ENCODE measurements at regions not wholly inside any gene's neighbourhood (a gene's known extent, or its start where the extent isn't known, plus 50 kb on each side); places are given as distances from the start of the nearest gene placed in this dataset.

DNA sequence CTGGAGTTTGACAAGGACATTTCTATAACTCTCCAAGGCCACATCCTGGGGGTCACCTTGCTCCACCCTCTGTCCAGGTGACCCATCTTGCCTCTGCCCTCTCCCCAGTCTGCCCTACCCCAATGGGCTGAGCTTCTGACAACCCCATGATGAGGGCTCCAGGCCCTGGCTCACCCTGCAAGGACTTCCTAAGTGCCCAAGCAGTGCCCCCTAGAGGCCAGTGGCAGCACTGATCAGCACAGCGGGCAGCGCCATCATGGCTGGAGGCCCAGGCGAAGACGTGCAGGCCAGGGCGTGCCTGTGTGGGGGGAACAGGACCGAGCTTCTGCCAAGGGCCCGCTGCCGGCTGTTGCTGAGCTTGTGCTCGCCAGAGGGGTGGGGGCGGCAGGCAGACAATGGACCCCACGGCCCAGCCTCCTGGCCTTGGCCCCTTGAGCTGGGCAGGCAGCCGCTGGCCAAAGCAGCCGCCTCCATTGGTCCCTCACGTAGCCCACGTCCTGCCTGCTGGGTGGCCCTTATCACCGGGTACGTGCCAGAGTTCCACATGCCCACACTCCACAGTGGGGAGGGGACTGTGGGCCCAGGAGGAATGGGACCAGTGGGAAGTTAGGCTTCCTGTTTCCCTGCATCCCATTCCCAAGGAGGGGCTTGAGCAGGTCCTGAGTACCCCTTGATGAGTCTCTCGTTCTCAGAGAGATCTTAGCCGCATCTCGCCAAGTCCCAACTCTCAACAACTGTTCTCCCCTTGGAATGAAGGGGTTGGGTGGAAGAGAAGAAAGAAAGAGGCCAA, 64.3 kb downstream of the MRPL14 start:
- DNase-seq (ENCODE audit: low read depth): no peak

DNA sequence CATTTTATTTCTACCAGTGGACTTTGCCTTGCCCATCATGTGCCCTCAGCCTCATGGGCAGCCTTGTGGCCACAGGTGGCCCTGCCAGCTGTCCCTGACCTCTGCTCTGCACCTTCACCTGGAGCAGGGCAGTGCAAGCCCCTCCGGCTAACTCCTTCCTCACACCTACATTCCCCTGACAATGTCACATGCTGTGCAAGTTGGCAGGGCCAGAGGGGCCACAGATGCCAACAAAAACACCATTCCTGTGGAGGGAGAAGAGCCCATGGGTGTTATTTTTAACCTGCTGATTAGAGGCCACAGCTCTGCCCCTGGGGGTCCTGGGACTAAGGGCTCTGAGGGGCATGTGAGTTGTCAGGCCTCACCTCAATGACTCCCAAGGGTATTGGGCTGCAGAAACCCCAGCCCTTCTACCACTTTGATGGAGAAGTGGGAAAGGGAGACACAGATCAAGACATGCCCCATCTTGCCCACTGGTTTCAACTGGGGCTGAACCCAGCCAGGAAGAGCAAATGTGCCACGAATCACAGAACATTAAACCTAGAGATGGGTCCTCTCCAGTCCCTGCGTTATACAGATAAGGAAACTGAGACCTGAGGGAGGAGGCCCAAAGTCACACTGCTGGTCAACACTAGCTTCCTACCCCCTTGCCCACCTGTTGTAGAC, 65.0 kb downstream of the MRPL14 start:
- no peak for DNase-seq (ENCODE audit: low read depth)

GRCh38 chr6:44061375-44062104, 65.7 kb downstream of the MRPL14 start:
- DNase-seq (ENCODE audit: low read depth): peak; percentile 75

DNA sequence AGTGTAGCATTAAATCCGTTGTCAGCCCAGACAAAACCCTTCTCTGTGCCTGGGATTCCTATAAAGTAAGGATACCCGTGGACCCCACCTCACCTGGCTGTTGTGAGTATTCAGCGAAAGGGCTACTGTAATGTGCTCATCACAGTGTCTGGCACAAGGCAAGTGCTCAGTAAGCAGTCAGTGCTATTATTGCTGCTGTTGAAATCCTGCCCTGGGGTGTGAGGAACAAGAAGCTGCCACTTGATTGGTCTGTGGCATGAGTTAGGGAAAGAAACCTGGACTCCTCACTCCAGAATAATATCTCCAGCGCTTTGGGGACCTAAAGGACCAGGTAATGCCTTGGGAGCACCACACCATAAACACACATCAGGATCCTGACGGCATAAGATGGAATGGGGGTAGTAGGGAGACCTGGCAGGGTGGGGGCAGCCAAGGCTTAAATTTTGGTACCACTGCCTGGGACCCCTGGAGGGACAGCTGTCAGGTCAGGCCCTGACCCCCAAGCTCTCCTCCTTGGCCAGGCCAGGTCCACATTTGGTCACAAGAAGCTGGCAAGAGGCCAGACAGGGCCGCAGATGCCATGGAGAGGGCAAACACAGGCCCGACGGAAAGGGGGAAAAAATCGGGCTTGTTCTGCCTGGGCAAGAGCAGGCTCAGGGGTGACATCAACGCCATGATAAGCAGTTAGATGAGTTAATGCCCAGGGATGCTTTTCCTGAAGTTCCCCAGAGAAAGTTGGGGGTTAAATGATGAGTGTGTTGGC, 66.5 kb downstream of the MRPL14 start:
- no peak for DNase-seq (ENCODE audit: low read depth)

DNA sequence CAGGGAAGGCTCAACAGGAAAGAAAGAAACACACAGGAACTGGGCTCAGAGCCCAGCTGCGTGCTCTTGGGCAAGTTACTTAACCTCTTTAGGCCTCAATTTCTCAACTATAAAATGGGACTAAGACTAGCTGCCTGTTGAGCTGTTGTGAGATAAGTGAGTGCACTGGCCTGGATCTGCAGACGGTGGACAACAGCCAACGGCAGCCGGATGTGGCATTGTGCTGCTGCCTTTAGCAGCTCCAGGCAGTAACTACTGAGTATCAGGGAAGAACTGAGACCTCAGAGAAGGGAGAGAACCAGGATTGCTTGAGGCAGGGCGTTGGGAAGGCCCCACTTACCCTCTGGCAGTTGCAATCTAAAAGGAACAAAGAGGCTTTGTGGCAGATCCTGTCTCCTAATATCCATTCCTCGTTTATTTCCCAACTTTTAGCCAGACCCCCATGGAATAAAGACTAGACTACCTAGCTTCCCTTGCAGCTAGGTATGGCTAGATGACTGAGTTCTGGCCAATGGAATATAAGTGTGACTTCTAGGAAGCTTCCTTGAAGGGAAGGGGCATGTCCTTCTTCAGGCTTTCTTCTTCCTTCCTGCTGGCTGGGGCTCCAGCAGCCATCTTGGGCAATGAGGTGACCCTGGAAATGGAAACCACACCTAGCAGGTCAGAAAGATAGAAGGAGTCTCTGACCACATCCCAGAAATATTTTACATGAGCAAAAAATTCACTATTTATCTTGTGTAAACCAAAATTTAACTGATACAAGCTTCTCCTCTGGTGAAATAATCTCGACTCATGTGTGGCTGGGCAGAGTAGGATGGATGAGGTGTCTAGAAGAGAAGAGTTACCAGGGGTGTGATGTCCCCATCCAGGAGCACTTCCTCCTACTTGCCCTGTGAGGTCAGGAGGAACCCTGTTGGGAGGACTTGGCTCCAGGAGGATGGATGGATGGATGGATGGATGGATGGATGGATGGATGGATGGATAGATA, 67.6 kb downstream of the MRPL14 start:
- DNase-seq (ENCODE audit: low read depth): peak; percentile 86

DNA sequence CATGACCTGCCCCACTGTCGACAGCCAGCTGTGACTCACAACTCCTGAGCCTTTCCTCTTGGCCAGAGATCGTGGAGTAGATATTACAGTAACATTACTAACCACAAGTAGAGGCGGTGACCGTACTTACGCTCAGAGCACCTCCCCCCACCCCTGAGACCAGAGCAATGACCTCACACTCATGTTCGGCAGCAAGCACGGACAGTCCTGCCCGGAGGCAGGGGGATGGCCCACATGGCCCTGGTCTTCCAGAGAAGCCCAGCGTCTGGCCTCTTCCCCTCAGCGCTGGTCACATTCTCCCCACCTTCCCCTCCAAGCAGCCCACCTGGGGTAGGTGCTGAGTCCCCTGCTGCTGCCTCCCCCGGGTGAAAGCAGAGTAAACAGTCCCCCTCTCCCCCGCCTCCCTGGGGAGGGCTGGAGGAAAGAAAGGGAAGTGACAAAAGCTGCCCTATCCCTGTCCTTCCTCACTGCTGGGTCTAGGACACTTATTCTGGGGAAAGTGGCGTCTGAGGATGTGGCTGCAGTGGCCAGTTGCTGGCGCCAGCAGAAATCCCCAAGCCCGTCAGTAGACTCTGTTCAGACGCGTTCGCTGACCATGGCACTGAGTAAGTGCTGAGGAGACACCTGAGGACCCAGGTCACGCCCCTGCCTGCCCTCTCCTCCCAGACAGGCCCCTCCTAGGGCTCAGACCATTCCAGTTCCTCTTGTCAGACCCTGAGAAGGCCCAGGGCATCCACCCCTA, 68.5 kb downstream of the MRPL14 start:
- peak; percentile 100 for DNase-seq (ENCODE audit: low read depth)

- DNase-seq (ENCODE audit: low read depth): peak; percentile 75
These were observed 69.2 kb downstream of the MRPL14 start for GRCh38 chr6:44057931-44058616.

DNA sequence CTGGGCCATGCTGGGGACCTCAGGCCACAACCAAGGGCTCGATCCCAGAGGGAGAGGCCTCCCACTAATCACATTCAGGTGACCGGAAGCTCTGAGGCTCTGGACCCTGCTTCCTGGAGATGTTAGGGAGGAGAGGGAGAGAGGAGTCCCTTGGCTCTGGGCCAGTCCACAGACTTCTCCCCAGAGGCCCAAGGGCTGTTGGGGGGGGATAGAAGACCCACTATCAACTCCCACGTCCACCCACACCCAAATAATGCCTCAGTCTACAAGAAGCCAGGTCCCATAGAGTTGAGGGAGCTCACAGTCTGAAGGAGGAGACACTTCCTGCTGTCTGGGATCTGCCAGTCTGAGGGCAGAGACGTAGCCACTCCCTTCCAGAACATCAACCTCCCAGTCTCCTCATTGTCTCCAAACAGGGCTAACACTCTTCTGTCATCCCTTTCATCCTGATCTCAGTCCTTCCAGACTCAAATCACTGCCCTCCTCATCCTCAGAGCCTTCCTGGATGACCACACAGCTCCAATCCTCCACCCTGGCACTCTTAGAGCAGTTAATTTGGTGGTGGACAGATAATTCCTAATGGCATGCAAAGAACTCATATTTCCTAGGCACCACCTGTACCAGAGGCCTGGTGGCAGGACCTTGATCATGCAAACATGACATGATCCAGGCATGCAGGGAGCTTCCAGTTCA, 69.9 kb downstream of the MRPL14 start:
- DNase-seq (ENCODE audit: low read depth): peak; percentile 33

- peak; percentile 58 for DNase-seq (ENCODE audit: low read depth)
These were observed 70.6 kb downstream of the MRPL14 start for GRCh38 chr6:44056392-44057237.

DNA sequence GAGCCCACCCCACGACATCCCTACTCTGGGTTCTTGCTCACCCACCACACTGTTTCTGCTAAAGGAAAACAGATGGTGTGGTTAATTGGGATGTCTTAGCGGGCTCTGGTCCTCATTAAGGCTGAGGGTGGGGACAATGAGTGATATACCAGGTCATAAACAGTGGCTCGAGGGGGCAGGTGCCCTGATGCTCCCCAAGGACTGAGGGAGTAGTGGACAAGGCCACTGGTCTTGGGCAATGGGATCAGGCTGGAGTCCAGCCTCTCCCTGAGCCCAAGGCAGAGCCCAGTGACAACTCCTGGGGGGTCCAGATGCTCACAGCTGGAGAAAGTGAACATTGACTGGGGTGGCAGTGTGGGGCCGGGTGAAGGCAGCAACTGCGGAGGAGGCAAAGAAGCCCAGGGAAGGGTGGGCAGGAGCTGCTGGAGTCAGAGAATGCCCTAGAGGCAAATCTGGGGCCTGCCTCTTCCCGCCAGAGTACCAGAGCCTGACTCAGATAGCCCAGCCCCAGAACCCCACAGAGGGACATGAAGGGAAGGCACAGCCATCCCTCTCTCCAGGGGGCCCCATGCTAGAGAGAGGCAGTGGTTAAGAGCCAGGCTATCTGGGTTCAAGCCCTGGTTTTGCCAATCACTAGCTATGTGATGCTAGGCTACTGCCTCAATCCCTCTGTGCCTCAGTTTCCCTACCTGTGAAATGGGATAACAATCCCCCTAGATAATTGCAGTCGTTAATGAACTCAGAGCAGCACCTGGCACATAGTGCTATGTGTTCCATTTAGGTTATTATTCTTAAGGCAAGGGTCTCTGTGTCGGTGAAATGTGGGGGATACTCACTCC, 72.3 kb downstream of the MRPL14 start:
- peak; percentile 93 for DNase-seq (ENCODE audit: low read depth)

GRCh38 chr6:44053760-44054556, 73.3 kb downstream of the MRPL14 start:
- peak; percentile 95 for DNase-seq (ENCODE audit: low read depth)

- DNase-seq (ENCODE audit: low read depth): no peak
These were observed 74.0 kb downstream of the MRPL14 start for GRCh38 chr6:44053106-44053756.

- peak; percentile 93 for DNase-seq (ENCODE audit: low read depth)
These were observed 74.7 kb downstream of the MRPL14 start for GRCh38 chr6:44052419-44053023.

DNA sequence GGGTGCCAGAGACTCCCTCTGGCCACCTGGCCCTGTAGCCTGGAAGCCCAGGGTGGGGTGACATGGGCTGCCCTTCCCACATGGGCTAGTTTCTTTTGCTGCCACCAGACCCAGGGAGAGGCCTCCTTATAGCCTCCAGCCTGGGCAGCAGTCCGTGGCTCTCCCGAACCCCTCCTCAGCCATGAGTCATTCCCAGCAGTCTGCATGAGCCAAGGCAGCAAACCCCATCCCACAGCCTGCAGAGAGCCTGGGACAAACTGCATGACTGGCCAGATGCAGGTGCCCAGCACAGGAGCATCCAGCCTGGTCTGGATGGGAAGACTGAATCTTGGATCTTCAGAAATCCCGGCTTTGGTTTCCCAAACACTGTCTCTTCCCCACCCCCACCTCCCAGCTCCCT, 75.7 kb downstream of the MRPL14 start:
- DNase-seq (ENCODE audit: low read depth): peak; percentile 90

GRCh38 chr6:44050872-44051505, 76.3 kb downstream of the MRPL14 start:
- peak; percentile 65 for DNase-seq (ENCODE audit: low read depth)
